NOMO-1 treated with dmso at 0.1 percent for 144 hours (cell line): ENCODE measurements at regions not wholly inside any gene's neighbourhood (a gene's known extent, or its start where the extent isn't known, plus 50 kb on each side); places are given as distances from the start of the nearest gene placed in this dataset.

Experiments
- DNase-seq: peaks from one replicate; lab custom pipeline; 2025; ENCODE audit not compliant: unreplicated experiment; lab: John Stamatoyannopoulos, UW

DNA sequence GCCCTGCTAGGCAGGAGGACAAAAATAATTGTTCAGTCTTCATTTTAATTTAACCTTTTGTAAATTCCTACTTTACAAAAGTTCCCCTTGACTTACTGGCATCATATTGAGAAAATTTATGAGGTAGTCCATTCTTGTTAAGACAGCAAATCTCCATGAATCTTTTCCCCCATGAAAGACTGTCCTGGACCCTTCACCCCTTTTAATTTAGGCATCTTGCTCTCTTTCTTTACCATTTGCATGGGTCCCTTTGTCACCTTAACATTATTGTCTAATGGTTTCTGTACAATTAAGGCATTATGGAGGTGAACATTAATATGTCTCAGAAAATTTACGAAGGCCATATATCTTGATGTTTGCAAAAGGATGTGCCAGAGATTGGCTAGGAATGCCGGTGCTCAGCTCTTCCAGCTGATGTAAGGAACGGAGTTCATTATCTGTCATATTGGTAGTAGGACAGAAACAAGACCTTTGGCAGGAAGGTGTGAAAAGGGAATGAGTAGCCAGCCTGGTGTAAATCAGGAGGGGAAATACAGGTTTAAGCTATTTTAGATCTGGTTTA lies 382.8 kb upstream of the TSHZ2 start:
- no peak for DNase-seq

DNA sequence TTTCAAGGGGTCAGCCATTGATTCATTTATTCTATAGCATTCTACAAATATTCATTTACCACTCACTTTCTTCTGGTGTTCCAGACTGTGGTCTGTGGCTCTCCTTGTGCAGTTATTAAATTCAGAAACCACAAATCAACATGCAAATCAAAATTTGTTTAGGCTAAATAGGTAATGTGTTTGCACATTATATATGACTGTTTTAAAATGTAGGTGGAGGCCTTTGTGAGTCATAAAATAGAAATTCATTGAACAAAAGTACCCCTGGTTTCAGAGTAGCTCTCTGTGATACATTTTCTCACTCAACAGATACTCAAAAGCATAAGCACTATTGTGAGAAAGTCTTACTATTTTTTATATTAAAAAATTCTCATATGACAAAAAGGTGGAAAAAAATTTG lies 385.5 kb upstream of the TSHZ2 start:
- no peak for DNase-seq

DNA sequence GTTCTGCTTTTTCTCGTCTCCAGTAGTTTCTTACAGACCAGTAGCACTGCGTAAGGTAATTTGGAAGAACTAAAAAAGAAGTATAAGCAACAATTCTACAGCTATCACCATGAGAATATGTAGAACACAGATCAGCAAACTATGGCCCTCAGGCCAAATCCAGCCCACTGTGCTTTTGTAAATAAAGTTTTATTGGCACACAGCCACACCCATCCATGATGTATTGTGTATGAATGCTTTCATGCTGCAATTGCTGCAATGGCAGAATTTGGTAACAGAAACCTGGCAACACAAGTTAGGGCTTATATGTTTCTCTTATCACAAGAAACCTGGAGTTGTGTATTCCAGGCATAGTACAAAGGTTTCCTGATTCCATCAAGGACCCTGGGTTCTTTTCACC lies 386.8 kb upstream of the TSHZ2 start:
- no peak for DNase-seq

DNA sequence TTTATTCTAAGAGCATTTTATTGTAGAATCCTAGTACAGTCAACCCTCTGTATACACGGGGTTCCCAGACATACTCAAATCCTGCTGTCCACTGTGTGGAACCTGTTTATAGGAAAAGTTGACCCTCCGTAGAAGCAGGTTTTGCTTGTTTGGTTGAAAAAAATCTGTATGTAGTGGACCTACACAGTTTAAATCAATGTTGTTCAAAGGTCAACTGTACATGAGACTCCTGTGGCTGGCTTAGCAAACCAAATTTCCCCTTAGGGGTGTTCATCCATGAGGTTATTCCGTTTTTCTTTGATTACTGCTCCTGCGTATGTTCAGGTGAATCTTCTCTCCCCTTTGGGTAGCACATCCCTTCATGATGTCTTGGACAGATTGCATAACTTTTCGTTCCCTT lies 387.0 kb upstream of the ZFP64 start:
- DNase-seq = no peak

DNA sequence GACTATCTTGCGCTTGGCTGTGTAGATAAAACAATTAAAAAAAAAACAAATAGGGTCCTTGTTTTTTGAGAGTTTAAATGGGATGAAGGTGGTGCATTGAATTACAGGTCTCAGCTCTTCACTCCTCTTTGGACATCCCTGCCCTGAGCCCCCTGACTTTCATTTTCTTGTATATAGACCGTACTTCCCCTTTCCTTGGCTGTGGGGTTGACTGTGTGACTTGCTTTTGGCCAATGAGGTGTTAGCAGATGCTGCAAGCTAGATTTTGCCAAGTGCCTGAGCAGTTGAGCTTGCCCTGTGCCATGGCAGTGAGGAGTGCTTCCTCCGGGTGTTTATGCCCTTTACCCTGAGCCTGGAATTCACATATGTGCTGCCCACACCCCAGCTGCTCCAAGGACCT lies 386.1 kb upstream of the ZFP64 start:
- peak; percentile 78 for DNase-seq

DNA sequence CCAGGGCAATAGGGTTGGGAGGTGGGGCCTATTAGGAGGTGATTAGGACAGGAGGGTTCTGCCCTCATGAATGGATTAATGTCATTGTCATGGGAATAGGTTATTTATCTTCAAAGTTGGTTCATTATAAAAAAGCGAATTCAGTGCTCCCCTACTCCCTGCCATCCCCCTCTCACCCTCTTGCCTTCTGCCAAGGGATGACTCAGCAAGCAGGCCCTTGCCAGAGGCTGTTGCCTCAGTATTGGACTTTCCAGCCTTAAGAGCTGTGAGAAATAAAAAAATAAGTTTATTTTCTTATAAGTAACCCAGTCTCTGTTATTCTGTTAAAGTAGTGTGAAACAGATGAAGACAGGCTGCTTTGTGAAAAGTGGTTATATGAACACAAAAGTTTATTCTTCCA lies 381.1 kb upstream of the ZFP64 start:
- DNase-seq = no peak

DNA sequence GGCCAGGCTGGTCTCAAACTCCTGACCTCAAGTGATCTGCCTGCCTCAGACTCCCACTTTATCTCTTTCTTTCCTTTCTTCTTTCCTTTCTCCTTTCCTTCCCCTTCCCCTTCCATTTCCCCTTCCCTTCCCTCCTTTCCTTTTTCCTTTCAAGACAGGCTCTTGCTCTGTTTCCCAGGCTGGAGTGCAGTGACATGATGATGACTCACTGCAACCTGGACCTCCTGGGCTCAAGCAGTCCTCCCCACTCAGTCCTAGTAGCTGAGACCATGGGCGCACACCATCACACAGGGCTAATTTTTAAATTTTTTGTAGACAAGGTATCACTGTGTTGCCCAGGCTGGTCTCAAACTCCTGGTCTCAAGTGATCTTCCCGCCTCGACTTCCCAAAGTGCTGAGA lies 377.6 kb upstream of the ZFP64 start:
- DNase-seq = no peak

DNA sequence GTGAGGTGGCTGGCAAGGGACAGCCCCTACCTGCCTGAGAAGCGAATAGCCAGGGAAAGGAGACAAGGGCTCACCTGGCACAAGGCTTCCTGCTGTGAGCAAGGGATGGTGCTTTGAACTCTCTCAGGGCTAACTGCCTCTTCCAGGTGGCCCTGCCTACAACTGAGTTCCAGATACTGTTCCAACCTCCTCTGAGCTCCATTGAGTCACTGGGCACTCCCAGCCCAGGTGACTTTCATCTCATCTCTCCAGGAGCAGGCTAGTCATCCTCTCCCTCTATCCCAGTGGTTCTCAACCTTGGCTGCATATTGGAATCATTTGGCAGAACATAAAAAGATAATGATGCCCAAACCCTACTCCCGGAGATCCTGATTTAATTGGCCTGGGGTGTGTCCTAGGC lies 374.0 kb upstream of the ZFP64 start:
- DNase-seq = no peak

DNA sequence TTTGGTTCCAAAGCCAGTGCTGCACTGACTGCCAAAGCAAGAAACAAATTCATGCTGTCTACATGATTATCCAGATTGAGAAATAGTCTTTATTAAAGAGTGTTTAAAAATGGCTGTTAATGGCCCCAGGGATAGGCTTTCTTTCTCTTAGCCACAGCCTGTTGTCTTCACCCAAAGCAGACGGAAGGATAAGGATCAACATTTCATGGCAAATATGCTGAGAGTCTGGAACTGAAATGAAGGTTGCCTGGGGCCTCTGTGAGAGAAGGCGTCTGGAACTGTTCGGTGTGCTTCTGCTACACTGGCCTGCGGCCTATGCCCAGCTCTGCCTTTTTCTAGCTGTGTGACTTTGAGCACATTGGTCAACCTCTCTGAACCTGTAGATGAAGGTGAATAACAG lies 373.0 kb upstream of the ZFP64 start:
- no peak for DNase-seq

DNA sequence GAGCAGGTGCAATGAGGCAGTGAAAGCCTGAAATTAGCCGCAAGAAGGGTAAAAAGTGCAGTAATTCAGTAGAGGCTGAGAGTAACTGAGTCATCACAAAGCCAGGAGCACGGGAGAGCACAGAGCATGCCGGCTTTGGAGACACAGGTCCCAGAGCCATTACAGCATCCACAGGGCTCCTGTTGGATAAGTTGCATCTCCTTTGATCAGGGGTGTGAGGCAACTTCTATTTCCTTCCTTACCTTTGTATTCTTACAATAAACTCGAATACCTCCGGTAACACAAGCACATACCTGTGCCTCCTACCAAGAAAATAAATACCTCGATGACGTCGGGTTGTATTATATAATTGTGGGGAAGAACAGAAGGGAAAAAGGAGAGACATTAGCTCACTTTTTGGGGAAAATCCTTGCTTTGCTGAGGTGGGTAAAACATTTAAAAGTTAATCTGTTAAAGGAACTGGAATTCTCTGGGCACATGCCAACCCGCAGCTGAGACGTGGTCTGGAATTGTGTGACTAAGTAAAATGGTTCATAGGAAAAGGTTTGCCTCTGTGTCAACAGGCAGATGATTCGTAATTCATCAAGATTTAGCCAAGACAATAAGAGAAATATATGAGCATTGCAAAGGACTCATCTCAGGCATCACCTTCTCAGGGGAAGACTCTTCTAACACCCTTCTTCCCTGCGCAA lies 360.7 kb upstream of the ZFP64 start:
- DNase-seq = no peak

DNA sequence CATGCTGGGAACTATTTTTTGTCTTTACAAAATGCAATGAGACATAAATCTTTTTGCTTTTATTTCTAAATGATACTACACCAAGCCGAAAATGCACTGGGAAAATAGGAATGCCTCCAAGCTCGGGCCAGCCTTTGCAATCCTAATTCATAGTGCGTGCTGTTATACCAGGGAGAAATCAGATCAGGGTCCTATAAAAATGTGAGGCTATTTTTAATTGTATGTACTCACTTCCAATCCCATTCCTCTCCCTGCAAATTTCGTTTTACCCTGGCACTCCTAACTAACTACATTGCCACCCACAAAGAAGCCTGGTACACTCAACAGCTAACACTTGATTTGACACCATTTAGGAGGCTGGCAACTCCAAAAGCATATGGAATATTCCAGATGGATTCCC lies 350.6 kb upstream of the ZFP64 start:
- no peak for DNase-seq

DNA sequence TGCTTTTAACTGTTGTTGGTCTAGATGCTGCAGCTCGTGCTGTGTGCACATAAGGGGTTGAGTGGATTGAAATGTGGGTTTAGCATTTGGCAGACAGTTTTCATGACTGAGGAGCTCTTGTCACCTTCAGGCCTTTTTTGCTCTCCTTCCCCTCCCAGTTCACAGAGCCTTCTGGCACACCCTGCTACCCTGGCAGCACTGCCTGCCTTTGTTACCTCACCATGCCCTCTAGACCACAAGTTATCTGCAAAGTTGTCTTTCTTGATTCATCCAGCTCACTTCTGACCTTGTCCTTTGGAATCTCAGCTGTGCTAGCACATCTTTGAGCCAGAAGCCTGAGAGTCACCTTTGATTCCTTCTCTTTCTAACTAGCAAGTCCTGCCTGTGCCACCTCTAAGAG lies 348.9 kb upstream of the ZFP64 start:
- DNase-seq = no peak

DNA sequence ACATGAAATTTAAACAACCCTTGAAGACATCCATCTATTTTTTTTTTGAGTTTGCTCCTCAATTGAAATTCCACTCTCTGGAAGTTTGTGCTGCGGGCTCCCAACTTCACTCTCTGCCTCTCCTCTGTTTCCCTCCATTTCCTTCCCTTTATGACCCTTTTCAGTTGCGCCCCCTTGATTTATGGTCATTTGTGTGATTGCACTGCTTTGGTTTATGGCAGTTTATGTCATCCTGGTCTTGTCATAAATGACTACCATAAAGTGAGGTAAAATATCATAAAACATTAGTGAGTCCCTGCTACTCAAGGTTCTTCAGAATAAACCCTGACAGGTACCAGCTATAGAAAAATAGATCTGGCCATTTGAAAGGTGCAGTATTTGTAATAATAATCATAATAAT lies 348.3 kb upstream of the ZFP64 start:
- peak; percentile 7 for DNase-seq

DNA sequence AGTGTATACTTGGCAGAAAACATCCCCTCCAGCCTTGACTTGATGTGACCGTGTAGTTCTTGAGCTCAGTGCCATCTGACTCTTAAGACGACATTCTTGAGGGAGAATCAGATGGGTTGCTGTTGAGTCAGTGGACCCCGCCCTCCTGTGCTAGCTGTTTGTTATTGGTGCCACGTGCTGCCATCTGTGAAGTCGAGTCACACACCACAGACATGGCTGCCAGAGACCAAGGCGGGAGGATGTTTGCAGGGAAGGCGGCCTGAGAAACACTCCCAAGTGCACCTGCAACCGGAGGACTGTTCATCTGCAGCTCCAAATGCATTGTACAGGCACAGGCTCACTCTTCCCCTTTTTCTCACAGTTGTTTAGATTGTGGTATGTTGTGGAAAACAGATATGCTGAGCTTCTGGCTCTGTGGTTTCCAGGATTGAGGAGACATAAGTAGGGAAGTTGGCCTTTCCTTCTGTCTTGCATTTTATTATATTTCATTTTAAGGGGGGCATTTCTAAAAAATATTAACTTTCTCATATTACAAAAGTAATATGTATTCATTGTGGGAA lies 345.3 kb upstream of the ZFP64 start:
- DNase-seq = no peak

DNA sequence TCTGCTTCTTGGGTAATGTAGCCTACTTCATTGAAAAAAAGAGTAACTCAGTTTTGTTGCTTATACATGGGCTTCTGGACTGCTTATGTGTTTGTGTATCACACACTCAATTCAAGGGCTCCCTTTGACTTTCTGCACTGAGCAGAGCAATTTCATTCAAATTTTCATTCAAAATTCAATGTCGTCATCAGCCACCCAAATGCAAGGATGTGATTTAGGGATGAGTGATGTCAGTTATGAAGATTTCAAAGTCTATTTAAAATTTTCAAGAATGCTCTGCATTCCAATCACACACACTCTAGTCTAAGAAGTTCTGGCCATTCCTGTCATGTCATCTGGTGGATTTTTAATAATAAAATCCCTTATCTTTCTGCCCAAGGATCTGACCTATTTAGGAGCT lies 344.5 kb upstream of the ZFP64 start:
- DNase-seq = no peak

DNA sequence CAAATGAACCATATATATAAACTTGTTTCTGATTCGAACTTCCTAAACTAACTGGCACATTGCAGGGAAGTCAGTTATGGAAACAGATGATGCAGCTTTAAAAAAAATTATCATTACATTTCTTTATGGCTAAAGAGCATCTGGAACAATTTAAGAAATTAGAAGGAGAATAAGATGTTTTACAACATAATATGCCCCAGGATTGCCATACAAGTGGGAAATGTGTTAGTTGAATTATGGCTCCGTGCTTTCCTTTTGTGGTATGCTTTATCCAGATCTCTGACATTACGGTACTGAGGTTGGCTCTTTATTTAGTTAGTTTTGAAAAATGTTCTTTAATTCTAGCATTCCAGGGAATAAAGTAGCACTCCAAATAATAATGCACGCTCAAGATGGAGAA lies 343.0 kb upstream of the ZFP64 start:
- no peak for DNase-seq

DNA sequence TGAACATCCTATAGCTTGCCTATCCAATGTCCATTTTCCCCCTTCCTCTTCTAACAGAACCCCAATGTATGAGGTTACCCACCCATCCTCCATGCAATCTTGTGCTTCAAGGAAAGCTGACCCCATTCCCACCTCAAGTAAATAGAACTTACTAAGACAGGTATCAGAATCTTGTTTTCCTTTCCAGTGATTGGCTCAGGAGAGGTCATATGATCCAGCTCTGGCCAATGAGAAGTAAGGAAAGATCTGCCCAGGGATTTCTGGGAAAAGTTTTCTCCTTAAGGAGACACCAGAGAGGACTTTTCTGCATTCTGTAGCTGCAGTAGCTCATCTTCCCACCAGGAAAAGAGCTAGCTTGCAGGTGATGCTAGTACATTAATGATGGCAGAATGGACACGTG lies 341.8 kb upstream of the ZFP64 start:
- no peak for DNase-seq

DNA sequence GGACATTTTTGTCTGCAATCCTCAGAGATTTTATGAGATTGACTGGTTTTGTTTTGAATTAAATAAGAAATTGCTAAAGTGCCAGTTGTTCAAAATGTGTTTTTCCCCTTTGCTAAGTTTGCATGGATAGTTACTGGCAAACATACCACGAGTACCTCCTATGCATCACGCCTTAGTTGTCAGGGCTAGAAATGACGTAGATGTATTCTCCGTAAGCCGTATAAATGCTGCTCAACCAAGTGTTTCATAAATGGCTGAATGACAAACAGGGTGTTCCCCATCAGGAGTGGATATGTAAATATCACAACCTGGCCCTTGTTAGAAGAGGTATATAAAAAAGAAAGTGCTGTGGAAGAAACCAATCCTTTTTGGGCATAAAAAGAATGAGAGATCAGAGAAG lies 341.1 kb upstream of the ZFP64 start:
- no peak for DNase-seq

DNA sequence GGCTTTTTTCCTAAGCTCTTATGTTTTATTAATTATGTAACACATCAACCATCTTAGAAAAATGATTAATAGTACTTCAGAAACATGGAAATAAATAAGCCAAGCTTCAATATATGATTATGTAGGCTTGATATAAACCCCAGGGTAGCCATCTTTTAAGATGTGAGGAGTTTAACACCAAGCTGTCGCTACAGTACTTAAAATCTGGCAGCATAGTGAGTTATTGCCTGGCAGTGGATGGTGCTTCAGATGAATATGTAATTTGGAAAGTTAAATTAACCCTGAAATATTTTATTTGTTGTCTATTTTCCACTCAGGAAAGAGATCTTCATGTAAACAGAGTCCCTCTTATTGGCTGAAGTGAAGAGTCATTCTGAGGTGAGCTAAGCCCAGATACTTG lies 339.0 kb upstream of the ZFP64 start:
- DNase-seq = no peak

DNA sequence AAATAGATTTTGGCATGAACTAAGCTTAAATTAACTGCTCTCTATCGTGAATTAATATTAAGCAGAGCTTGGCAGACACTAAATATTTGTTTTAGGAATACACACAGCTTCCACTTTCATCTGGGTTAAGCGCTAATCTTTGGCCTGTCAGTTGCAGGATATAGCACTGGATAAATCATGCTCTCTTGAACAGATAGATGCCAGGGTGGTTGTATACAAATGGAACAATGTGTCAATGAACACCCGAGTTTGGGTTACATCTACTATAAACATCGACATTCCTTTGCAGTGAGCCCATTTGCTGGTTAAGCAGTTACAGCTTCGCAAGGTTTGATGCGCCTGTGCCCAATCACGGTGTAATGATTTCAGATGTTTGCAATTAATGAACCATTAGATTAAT lies 338.2 kb upstream of the ZFP64 start:
- no peak for DNase-seq

DNA sequence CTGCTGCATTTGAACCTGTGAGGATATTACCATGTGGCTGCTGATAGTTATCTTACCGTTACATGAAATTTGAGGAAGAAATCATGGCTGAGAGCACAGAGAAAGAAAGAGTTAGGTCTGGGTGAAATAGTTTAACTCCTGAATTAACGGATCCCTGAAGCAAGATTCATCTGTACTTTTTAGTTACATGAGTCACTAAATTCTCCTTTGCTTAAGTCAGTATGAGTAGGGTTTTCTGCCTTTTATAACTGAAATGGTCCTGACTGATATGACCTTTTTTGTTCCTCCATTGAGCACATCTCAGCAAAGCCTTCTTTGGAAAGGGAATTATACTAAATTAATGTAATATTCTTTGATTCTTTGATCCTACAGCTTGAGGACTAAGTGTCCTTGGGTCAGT lies 333.3 kb upstream of the ZFP64 start:
- no peak for DNase-seq

DNA sequence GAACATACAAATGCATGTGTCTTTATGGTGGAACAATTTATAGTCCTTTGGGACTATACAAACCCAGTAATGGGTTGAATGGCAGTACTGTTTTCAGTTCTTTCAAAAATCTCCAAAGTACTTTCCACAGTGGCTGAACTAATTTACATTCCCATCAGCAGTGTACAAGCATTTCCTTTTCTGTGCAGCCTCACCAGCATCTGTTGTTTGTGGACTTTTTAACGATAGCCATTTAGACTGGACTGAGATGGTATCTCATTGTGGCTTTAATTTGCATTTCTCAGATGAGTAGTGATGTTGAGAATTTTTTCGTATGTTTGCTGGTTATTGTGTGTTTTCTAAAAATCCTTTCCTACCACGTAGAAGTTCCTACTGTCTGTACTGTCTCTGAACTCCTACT lies 327.2 kb upstream of the ZFP64 start:
- DNase-seq = no peak

DNA sequence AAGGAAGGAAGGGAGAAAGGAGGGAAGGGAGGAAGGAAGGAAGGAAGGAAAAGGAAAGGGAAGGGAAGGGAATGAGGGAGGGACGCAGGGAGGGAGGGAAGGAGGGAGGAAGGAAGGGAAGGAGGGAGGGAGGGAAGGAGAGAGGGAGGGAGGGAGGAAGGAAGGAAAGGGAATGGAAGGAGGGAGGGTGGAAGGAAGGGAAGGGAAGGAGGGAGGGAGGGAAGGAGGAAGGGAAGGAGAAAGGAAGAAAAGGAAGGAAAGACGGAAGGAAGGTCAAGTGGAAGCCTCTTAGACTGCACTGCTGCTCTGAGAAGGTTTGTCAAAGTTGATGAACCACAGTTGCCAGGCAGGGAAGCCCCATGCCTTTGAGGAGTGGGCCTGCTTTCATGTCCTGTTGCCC lies 324.3 kb upstream of the ZFP64 start:
- no peak for DNase-seq
